Stomach (tissue), 4 donors: ENCODE measurements at regions not wholly inside any gene's neighbourhood (a gene's known extent, or its start where the extent isn't known, plus 50 kb on each side); places are given as distances from the start of the nearest gene placed in this dataset.

Experiments
- POLR2A ChIP-seq, 4 donors: fragments of 450-650 bp; IDR thresholded peaks; one replicate each; pipeline ENCODE4 v1.6.1; 2016; ENCODE audit warnings: antibody characterized with exemption in 4 of 4, control low read depth in 2 of 4, mild to moderate bottlenecking in 1 of 4, moderate library complexity in 1 of 4
- POLR2AphosphoS5 ChIP-seq, 3 donors: sonication (generic); formaldehyde crosslinking; IDR thresholded peaks; one replicate each; pipeline ENCODE4 v1.6.1; 2016; ENCODE audit warnings: antibody characterized with exemption in 3 of 3
- TF ChIP-seq, protein P1 (sequence below), 7 experiments: fragments of 450-650 bp in 4 of 7; fragments of 200-600 bp in 3 of 7; sonication (generic) in 3 of 7; IDR thresholded peaks; one replicate each; pipeline ENCODE4 v1.5.1; 2016 to 2019; ENCODE audit warnings: antibody characterized with exemption in 7 of 7, control low read depth in 2 of 7, mild to moderate bottlenecking in 1 of 7

- TF ChIP-seq, protein P1, sequence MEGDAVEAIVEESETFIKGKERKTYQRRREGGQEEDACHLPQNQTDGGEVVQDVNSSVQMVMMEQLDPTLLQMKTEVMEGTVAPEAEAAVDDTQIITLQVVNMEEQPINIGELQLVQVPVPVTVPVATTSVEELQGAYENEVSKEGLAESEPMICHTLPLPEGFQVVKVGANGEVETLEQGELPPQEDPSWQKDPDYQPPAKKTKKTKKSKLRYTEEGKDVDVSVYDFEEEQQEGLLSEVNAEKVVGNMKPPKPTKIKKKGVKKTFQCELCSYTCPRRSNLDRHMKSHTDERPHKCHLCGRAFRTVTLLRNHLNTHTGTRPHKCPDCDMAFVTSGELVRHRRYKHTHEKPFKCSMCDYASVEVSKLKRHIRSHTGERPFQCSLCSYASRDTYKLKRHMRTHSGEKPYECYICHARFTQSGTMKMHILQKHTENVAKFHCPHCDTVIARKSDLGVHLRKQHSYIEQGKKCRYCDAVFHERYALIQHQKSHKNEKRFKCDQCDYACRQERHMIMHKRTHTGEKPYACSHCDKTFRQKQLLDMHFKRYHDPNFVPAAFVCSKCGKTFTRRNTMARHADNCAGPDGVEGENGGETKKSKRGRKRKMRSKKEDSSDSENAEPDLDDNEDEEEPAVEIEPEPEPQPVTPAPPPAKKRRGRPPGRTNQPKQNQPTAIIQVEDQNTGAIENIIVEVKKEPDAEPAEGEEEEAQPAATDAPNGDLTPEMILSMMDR (IDR thresholded peaks at IDR 0.05): no peak
- TF ChIP-seq POLR2A (IDR thresholded peaks at IDR 0.05) (no peak), POLR2AphosphoS5 (IDR thresholded peaks at IDR 0.05) (no peak)
Observed at GRCh38 chr18:29184654-29185053, 1007.7 kb upstream of the CDH2 start.
